ENCODE measurements at regions not wholly inside any gene's neighbourhood (a gene's known extent, or its start where the extent isn't known, plus 50 kb on each side); places are given as distances from the start of the nearest gene placed in this dataset.

- BruUV-seq (replicated peaks), result no TSS peak
- WGBS (ENCODE audit: insufficient coverage, insufficient replicate concordance, low lambda C conversion rate, missing lambda C conversion rate), result 78% methylated on average over 5 of the region's 5 CpGs
- Histone ChIP-seq H3K79me2 (ENCODE audit: control insufficient read depth, insufficient read depth, low read length) (peaks cover 3% of the 10 kb centered on the region), H3K4me1 (ENCODE audit: control insufficient read depth, insufficient read depth, low read length) (peaks cover 41% of the 10 kb centered on the region), H3K27me3 (replicated peaks in 1 of 2; ENCODE audit: control insufficient read depth in 2 of 2, insufficient read depth in 2 of 2, low read length in 1 of 2) (no peaks in the 10 kb centered on the region), H3K27ac (ENCODE audit: control insufficient read depth, insufficient read depth) (peak overlapping the region; percentile 95), H3K9me3 (replicated peaks; ENCODE audit: control insufficient read depth, insufficient read depth, low read length) (no peaks in the 10 kb centered on the region), H3K4me2 (ENCODE audit: control insufficient read depth, insufficient read depth) (peak overlapping the region; percentile 94), H2AFZ (ENCODE audit: control insufficient read depth, low read depth, low read length) (peak overlapping the region; percentile 22), H3K36me3 (ENCODE audit: control insufficient read depth in 2 of 2, insufficient read depth in 2 of 2, low read length in 1 of 2) (no peaks in the 10 kb centered on the region), H3K9ac (ENCODE audit: control insufficient read depth, insufficient read depth, low read length) (peak overlapping the region; percentile 77; the same call in 1 of the 2 replicates), H3K4me3 (peak overlapping the region; percentile 40; the same call in 1 of the 2 replicates), H4K20me1 (ENCODE audit: control insufficient read depth, insufficient read depth) (no peaks in the 10 kb centered on the region)
- no peak for ATAC-seq
- SMC1A ChIA-PET (ENCODE audit: uncharacterized antibody, unreplicated experiment), result interaction anchor here (0.6 to 6.8 kb wide), 14 partner anchors 8 to 95 kb away, joined by 3 to 122 read pairs (median 25); partner anchors contain the start of gene CHD2
- CTCF ChIA-PET, result interaction anchor here (1.0 to 4.6 kb wide), 9 partner anchors 10 to 84 kb away, joined by 3 to 54 read pairs (median 7); partner anchors contain the start of gene CHD2
- in situ Hi-C loops (cut with MboI) (no loop called here), intact Hi-C loops (cut with micrococcal nuclease; ENCODE audit: unreplicated experiment) (no loop called here)
- POLR2A ChIA-PET, result interaction anchor here (1.2 to 6.6 kb wide), 9 partner anchors 10 to 81 kb away, joined by 4 to 134 read pairs (median 38); partner anchors contain the start of gene CHD2
- TF ChIP-seq ZNF217 (IDR thresholded peaks at IDR 0.05) (no peak), SMAD1 (IDR thresholded peaks at IDR 0.05; ENCODE audit: low read depth, partially characterized antibody) (no peak), DPF2 (IDR thresholded peaks at IDR 0.05) (0 out of 2 replicates have a peak, but pooled peaks have one; percentile 5), WRNIP1 (IDR thresholded peaks at IDR 0.05; ENCODE audit: borderline replicate concordance, low read depth, low read length) (no peak), SMAD5 (IDR thresholded peaks at IDR 0.05; ENCODE audit: low read depth) (no peak), GATAD2B (conservative IDR thresholded peaks at IDR 0.05; ENCODE audit: low read depth) (no peak)
- RAD21 ChIA-PET (ENCODE audit: unreplicated experiment), result interaction anchor here (0.8 to 6.2 kb wide), 11 partner anchors 11 to 84 kb away, joined by 3 to 135 read pairs (median 17); partner anchors contain the start of gene CHD2
- DNase-seq (ENCODE audit: low read depth, low spot score), result no peak
- FAIRE-seq, result no peak
These were observed 66.4 kb upstream of the CHD2 start for GRCh38 chr15:92833493-92834271.
